HG02981 (cell line): ENCODE measurements at regions not wholly inside any gene's neighbourhood (a gene's known extent, or its start where the extent isn't known, plus 50 kb on each side); places are given as distances from the start of the nearest gene placed in this dataset.

Experiments
- ATAC-seq: cut with Tn5 transposase; IDR thresholded peaks from one replicate; pipeline ENCODE4 v1.9.1; 2021; ENCODE audit warnings: mild to moderate bottlenecking, moderate library complexity; ENCODE audit not compliant: unreplicated experiment

DNA sequence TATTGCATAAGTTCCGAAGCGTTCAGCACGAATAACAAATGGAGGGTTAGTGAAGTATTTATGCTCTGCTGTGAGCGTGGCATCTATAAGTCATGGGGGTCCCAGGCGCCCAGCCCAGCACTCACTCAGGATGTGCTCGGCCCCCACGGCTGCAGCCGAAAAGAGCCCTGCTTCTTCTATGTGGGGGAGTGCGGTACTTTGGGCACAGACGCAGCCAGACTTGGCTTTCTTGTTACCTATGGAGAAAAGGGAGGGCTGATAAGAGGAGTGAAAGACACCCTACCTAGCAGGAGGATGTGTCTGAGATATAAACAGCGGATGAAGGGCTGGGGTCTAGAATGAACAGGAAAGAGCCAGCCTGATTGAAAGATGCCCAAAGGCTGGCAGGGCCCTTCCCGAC lies 51.4 kb downstream of the MRPL36 start:
- ATAC-seq = no peak

DNA sequence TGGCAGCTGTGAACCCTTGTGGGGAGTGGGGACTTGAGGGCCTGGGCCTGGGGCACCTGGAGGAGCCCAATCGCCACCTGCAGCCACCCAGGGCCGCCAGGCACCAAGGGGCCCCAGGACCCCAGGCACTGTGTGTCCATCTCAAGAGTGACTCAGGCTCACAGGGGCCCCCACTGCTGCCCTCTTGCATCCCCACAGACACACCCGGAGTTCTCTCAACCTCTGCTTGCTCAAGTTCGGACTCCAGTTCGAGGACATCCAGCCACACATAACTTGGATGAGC lies 51.9 kb downstream of the MRPL36 start:
- no peak for ATAC-seq

DNA sequence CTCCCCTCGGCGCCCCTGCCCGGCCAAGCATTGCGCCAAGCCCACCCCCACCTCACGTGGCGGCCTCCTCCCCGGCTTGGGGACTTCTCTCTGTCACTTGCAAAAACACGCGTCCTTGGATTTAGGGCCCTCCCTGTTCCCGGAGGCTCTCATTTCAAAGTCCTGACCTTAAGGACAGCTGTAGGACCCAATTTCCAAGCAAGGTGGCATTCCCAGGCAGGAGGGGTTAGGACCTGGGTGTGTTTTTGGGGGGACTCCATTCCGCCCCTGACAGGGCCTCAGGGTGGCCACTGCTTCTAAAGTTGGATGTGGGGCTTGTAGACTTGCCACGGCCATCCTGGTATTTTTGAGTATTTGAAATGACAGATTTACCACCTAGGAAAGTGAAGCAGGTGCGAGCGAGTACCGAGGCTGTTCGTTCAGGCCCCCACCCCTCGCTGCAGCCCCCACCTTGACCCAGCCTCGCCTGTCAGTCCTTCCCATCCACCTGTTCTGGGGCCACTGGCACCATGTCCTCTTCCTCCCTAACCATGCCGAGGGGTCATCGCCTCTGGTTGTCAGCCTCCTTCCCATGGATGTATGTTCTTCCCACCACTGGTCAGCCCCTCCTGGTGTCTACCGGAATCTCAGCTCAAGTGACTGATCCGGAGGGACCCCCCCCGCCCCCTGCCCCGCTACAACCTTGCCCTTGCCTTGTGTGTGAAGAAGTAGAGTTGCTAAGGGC lies 52.4 kb downstream of the MRPL36 start:
- ATAC-seq = no peak

DNA sequence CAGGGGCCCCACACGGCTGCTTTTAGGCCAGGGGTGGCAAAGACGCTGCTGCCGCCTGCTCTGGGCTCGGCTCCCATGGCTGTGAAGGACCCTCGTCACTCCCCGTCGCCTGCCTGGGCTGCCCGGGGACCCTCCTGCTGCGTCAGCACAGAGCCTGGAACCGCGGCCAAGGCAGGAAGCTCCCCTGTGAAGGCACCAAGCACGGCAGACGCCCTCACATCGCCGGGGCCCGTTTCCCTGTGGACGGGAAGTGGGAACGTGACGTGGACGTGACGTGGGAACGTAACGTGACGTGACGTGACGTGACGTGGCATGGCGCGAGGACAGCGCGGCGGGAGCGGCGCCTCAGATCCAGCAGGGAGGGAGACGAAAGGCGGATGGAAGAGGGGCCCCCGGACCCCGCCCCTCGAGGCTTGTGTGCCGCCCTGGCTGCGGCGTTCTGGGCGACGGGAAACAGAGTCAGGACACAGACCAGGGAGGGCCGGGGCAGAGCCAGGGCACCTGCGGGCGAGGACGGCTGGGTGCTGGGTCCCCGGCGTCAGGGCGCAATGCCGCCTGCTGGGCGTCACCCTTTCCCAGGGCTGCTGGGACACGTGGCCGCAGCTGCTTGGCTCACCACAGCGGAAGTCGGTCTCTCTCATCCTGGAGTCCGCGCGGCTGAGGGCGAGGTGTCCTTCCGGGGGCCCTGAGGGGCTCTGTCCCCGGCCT lies 53.1 kb downstream of the MRPL36 start:
- no peak for ATAC-seq

DNA sequence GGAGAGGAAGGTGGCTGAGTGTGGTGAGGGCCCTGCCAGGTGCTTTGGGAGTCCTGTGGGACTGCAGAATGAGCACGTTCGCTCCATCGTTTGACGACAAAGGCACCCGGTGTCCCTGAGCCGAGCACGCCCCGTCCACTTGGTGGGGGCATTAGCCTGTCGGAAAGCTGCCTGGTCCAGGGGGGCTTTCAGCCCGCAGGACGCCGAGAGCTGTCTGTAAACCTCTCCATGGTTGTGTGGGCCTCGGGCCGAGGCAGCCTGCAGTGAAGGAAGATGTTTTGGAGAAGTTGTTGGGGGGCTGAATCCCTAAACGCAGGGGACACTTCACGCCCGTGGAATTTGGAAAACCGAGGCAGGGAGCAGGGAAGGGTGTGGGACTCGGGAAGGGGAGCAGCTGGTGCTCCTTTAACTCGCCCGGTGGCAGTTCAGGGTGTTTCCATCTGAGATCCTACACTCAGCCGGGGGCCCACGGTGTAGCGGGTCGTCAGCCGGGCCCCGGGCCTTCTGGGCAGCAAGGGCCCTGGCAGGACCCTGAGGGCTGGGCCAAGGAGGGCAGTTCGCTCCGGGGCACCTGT lies 53.8 kb downstream of the MRPL36 start:
- no peak for ATAC-seq

DNA sequence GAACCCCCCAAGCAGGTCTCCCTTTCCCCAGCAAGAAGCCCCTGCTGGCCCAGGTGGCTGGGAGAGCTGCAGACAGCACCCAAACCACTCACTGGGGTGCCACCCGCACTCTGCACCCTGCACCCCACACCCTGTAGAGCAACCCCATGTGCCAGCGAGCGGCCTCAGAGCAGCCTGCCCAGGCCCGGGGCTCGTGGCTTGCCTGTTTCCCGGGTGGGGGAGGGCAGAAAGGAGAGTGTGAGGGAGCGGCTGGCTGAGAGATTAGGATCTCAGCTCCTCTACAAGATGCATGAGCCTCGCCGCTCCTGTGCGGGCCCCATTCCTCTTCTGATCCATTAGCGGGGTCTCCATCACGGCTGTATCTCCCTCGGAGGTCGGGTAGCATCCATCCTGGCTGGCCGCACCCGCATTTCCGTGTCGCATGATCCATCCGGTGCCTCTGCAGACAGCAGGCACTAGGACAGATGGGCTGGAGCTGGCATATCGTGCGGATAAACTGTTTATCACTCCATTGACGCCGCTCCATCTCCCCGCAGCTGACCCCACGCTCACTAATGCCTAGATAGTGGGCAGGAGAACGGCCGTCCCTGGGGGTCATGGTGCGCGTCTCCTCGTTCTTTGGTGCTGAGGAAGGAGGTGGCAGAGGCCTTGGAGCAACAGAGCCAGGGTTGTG lies 54.4 kb downstream of the MRPL36 start:
- ATAC-seq = no peak

DNA sequence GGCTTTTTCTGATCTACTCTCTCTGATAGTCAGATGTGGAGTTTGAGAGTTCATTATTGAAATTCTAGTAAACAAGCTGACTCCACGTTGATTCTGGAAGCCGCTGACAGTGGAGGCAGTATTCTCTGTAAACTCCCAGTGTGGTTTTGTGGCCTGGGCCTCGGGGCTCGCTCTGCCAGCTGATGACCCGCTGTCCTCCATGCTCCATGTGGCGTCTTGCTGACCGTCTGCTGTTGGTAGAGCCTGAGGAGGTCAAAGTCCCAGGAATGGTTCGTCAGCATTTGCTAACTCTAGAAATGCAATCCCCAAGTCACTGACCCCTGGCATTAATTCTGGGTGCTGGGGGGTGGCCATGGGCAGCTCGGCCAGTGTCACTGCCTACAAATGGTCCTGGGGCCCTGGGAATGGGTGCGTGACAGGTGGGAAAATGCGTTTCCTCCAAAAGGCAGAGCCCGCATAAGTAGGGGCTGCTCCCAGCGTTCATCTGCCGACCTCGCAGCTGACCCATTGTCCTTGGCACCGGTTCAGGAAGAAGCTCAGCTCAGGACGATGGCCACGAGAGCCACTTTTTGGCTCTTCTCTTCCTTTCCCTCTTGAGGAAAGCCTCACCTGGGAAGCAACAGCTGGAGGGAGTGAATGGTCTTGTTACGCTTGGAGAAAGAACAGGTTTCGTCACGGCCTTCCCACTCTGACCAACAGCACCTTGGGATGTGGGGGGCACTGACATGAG lies 55.1 kb downstream of the MRPL36 start:
- no peak for ATAC-seq

DNA sequence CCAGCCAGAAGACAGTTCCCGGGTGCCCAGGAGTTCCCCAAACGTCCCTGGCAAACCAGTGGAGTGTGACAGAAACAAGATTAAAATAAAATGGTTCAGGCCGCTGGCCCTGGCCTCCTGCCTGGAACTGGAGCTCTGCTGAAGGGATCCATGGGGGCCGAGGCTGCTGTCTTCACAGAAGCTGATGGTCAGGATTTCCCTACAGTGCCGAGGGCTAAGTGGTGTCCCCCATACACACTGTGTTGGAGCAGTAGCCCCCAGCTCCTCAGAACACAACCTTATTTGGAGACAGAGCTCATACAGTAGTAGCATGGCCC lies 55.9 kb downstream of the MRPL36 start:
- no peak for ATAC-seq

DNA sequence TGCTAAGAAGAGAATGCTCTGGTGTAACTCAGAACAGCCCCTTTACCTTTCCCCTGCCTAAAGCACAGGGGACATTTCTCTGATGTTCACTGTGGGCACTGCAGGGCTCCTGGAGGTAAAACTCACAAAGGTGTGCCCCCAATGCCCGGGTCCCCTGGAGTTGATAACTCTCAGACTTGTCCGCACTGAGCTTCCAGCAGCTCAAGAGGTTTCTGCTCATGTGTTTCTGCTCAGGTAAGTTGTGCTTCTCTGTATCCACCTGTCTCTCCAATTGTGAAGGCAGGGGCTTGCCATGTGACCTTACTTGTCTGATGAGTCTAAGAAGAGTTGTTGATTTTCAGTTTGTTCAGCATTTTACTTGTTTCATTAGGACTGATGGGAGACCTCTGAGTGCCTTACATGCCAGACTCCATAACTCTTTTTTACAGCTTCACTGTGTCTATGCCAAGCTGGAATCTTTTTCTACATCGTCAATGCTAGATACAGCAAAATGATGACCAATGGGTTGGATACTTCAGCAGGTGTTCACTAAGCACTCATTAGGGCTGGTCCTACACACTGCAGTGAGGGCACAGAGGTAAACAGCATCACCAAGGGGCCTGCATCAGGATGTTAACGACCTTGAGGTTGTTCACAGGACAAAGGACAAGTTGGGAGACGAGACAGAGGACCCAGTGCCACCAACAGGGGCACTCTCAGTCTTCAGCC lies 56.4 kb downstream of the MRPL36 start:
- ATAC-seq = no peak

DNA sequence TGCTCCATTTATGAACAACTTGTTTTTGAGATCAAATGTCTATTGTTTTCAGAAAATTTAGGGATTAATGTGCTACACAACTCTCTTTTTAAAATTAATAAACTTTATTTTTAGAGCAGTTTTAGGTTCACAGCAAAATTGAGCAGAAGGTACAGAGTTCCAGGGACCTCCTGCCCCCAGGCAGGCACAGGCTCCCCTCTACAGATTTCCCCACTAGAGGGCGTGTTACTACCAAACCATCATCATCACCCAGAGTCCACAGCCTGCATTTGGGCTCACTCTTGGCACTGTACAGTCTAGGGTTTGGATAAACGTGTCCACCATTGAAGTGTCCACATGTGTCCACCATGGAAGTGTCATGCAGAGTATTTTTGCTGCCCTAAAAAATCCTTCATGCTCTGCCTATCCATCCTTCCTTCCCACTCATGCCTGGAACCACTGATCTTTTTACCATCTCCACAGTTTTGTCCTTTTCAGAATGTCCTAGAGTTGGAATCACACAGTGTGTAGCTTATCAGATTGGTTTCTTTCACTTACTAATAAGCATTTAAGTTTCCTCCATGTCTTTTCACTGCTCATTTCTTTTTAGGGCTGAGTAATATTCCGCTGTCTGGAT lies 61.7 kb downstream of the MRPL36 start:
- no peak for ATAC-seq

DNA sequence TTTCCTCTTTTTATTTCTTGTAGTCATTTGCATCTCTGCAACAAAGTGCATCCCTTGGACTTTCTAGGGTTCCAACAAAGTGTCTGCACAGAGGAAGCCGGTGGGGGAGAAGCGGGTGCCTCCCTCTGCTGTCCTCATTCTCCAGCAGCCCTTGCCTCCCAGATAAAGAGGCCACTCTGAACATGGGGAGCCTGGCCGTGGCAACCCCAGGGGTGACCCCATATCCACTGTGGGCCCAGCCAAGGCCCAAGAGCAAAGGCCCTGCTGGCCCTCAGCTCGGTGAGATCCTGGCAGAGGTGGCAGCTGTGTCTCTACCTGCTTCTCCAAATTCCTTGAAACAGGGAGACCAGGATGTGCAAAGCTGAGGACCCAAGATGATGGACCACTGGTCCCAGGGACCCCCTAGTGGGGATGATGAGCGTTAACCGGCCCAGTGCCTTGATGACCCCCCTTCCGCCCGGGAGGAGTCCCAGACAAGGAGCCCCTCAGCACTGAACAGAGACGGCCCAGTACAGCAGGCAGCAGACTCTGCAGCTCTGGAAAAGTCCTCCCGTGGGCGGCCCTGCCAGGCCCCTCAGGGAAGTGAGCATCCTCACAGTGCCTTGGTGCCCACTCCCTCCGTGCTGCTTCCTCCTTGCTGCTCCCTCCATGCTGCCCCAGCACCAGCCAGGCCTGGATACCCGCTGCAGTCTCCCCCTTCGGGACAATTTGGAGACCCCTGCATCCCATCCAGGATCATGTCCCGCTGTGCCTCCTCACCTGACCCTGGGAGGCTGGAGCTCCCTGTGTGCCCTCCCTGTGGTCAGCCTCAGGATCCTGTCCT lies 62.5 kb downstream of the MRPL36 start:
- no peak for ATAC-seq

DNA sequence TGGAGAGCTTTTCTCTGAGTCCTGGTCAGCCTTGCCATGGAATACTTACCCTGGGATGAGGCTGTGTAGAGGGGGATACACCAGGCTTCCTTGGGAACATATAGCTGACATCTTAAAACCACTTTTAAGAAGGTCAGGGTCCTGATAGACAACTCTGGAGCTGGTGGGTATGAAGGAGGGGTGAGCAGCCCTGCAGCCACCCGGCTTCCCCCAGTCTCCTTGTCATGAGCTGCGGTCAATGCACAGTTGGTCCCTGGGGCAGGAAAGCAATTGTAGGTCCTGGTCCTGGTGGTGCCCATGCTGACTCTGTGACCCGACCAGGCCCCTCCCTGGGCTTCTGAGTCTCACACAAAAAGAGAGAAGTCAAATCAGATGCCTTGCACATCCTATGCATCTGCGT lies 63.6 kb downstream of the MRPL36 start:
- ATAC-seq = no peak

DNA sequence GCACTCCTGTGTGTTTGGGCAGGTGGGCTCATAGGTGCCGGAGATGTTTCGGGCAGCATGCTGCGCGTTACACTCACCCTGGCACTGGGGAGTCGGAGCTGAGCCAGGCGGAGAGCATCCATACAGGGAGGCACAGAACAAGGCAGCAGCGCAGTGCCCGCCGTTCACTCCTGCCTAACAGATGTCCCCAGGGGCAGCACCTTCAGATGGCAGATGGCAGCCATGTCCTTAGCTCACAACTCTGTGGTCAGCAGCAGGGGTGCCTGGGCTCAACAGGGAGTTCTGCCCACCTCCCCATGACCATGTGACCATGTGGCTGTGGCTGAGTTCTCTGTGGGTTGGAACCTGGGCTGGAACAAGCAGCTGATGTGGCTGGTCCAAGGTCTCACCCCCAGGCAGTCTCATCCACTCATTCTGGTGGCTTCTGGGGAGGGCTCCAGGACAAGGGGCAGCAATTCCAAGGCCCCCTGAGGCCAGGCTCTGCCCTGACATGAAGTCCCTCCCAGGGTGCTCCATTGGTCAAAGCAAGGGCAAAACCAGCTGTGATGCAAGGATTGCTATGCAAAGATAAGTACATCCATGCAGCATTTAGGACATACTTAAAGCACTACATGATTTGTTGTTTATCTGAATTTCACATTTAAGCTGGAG lies 64.2 kb downstream of the MRPL36 start:
- ATAC-seq = no peak

DNA sequence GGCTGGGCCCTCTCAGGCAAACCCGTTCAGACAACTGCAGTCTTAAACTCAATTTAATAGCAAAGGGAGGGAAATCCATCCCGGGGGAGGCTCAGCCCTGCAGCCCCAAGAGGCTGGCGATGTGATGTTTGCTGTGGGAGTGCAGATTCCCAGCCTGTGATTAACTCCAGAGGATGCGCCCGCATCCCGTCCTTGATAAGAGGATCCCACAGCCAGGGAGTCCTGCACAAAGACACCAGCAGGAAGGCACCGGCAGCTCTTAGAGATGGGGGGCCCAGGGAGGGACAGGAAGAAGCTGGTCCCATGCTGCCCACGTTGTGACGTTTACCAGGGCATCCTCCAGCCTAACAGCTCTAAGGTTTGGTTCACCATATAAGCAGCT lies 64.7 kb downstream of the MRPL36 start:
- no peak for ATAC-seq

DNA sequence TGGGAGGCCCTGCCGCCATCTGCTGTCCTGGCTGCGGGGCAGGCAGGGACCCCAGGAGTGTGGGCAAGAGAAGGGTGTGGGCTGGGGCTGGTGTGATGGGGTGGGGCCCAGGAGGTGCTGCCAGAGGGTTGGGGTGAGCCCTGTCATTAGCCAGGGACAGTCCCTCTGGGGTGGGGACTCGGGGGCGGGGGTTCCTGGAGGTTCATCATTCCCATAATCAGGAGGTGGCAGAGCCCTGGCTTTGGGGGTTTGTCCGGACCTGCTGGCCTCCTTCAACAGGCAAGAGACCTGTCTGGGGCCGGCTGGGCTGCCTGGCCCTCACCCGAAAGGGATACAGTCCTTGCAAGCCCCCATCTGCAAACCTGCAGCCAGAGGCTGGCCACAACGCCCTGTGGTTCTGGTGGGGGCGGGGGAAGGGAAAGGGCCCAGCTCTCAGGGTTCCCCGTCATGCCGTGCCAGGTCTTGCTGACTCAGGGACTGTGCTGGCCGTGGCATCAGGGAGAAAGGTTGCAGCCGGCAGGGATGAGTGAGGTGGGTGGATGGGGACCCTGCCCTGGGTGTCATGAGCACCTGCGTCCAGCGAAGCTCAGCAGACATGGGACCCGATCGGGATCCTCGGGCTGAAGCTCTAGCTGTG lies 65.2 kb downstream of the MRPL36 start:
- no peak for ATAC-seq

DNA sequence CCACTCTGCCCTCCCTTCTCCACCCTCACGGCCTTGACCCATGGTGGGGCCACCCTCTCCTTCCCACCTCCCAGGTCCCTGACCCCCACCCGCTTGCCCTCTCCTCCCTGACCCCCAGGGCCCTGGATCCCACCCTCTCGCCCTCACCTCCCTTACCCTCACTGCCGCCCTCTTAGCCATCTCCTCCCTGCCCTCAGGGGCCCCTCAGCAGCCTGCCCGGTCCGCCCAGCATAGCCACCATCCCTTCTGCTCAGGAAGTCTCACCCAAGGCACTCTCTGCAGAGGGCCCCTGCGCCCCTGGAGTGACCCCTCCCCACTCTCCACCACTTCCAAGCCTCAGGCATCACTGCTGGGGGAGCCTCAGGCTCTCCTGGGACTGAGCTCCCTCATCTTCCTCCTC lies 66.3 kb downstream of the MRPL36 start:
- no peak for ATAC-seq

DNA sequence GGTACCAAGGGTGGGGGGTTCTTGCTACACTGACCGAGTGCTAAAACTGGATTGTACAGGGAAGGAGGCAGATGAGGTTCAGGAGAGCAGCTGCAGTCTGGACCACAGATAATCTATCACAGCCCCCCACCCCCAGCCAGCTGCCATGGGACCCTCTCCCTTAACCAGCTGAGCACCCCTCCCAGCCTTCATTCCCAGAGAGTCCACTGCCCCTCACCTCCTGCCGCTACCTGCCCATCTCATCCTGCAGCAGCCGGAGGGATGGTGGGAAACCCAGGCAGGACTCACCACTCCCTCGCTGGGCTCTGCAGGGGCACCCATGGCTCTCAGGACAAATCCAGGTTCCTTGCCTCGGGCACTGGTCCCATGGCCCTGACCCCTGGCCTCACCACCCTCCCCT lies 66.7 kb downstream of the MRPL36 start:
- no peak for ATAC-seq

DNA sequence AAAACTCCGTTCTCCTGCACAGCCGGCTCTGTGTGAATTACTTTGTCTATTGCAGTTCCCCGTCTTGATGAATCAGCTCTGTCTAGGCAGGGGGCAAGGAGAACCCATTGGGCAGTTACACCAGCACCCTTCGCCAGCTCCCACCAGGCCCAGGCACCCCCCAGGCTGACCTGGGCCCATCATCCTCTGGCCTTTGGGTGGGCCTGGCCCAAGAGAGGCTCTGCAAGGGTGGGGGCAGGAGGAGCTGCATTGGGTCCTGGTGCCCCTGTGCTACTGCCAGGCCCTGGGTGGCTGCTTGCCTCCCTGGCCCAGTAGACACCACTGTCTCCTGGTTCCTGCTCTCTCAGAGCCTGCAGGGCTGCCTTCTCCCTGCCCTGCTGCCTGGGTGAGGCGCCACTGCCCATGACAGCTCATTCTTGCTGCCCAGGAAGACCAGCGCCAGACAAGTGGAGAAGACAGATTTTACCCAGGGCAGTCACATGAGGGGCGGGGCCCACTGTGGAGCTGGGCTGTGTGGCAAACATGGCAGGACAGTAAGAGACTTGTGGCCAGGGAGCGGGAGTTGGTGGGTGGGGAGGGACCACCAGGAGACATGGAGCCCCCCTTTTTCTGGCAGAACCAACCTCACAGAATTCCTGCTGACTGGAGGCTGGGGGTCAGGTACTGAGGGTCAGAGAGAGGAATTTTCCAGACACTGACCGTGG lies 67.2 kb downstream of the MRPL36 start:
- ATAC-seq = no peak
